ENCODE measurements at regions not wholly inside any gene's neighbourhood (a gene's known extent, or its start where the extent isn't known, plus 50 kb on each side); places are given as distances from the start of the nearest gene placed in this dataset.

GRCh38 chr3:791442-791841, 301.4 kb upstream of the CNTN6 start:
- no peak for TF ChIP-seq CTCF (IDR thresholded peaks at IDR 0.05)
- TF ChIP-seq ZFX (IDR thresholded peaks at IDR 0.05; ENCODE audit: borderline replicate concordance), result no peak
